CD4-positive, alpha-beta T cell (primary cell): ENCODE measurements at regions not wholly inside any gene's neighbourhood (a gene's known extent, or its start where the extent isn't known, plus 50 kb on each side); places are given as distances from the start of the nearest gene placed in this dataset.

Source experiments
- ATAC-seq: fragments of 200-7000 bp; cut with Tn5 transposase; one replicate; pipeline ENCODE4 v1.10.0; 2022; ENCODE audit warnings: mild to moderate bottlenecking; ENCODE audit not compliant: poor library complexity
- CTCF ChIA-PET: fragments of 350-600 bp; sonication (Branson Sonifier 250); formaldehyde crosslinking; loops from one replicate; lab custom pipeline; 2021; ENCODE audit warnings: antibody characterized with exemption, inconsistent platforms; lab: Charles Lee
- POLR2A ChIA-PET: fragments of 350-600 bp; sonication (Branson Sonifier 250); formaldehyde crosslinking; loops from one replicate; lab custom pipeline; 2021; ENCODE audit warnings: antibody characterized with exemption, inconsistent platforms; lab: Charles Lee
- DNase-seq, 14 experiments: peaks; one replicate each; pipeline ENCODE4 v3.0.0-alpha.2; 2013 to 2020; ENCODE audit warnings: mixed read lengths in 2 of 14
- H3K27ac ChIP-seq, 2 donors: one replicate each; pipeline versions ENCODE4 v1.5.1 to v1.7.0; 2013; ENCODE audit warnings: low read length in 2 of 2, low read depth in 1 of 2, mild to moderate bottlenecking in 1 of 2
- H3K27me3 ChIP-seq, 2 experiments: 1 replicate in 1 of 2; 2 replicates in 1 of 2; pipeline versions ENCODE4 v1.6.1 to v1.7.0; 2013; ENCODE audit warnings: low read length in 2 of 2, control low read depth in 1 of 2, mild to moderate bottlenecking in 1 of 2, moderate library complexity in 1 of 2; ENCODE audit not compliant: insufficient read depth in 2 of 2, control insufficient read depth in 1 of 2
- H3K36me3 ChIP-seq: one replicate; pipeline ENCODE4 v1.6.1; 2013; ENCODE audit warnings: low read length, control low read depth; ENCODE audit not compliant: insufficient read depth
- H3K4me1 ChIP-seq: one replicate; pipeline ENCODE4 v1.6.1; 2013; ENCODE audit warnings: low read length, control low read depth; ENCODE audit not compliant: insufficient read depth
- H3K4me3 ChIP-seq: one replicate; pipeline ENCODE4 v1.5.1; 2013; ENCODE audit warnings: mild to moderate bottlenecking, low read length, moderate library complexity
- H3K9me3 ChIP-seq, 2 experiments: 1 replicate in 1 of 2; 2 replicates in 1 of 2; pipeline versions ENCODE4 v1.6.1 to v1.7.0; 2013; ENCODE audit warnings: low read length in 2 of 2, mild to moderate bottlenecking in 2 of 2, control low read depth in 1 of 2, moderate library complexity in 1 of 2; ENCODE audit not compliant: control insufficient read depth in 1 of 2, insufficient read depth in 1 of 2
- H3K27ac Mint-ChIP-seq: one replicate; pipeline ENCODE4 v1.8.0; 2020; ENCODE audit warnings: mixed read lengths
- H3K27me3 Mint-ChIP-seq: one replicate; pipeline ENCODE4 v1.8.0; 2021; ENCODE audit warnings: mixed read lengths
- H3K36me3 Mint-ChIP-seq: one replicate; pipeline ENCODE4 v1.8.0; 2021; ENCODE audit warnings: low read depth, mixed read lengths
- H3K4me1 Mint-ChIP-seq: one replicate; pipeline ENCODE4 v1.8.0; 2021; ENCODE audit warnings: low read depth, mixed read lengths
- H3K4me3 Mint-ChIP-seq: one replicate; pipeline ENCODE4 v1.8.0; 2020; ENCODE audit warnings: mild to moderate bottlenecking, mixed read lengths
- H3K9me3 Mint-ChIP-seq: one replicate; pipeline ENCODE4 v1.8.0; 2020; ENCODE audit warnings: mixed read lengths
- intact Hi-C, 2 experiments: fragments of 100-400 bp; cut with DNase I in 1 of 2; cut with micrococcal nuclease in 1 of 2; formaldehyde crosslinking; loops; one replicate each; pipeline versions ENCODE4 v1.15.1 to v1.9.0; 2023 to 2025; cut with DNase I, micrococcal nuclease
- TF ChIP-seq, protein P1 (sequence below): fragments of 200-600 bp; IDR thresholded peaks from one replicate; pipeline ENCODE4 v1.8.0; 2022; ENCODE audit warnings: antibody characterized with exemption, mild to moderate bottlenecking

DNA sequence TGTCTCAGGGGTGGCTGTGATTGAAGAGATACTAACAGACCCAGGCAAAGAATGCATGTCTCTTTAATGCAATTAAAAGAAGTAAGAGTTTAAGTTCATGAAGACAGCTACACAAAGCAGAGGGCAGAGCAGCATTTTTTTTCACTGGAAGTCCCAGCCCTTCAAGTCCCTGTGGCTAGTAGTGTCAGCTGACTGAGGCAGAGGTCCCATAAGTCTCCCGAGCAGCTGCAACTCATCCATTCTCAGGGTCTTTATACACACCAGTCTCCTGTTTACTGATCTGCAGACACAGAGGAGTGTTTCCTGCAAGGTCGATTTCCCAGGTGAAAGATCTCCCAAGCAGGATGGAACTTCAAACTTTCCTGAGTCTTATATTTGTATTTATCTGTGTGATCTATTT, 169.4 kb upstream of the GLRA1 start:
- TF ChIP-seq, protein P1, sequence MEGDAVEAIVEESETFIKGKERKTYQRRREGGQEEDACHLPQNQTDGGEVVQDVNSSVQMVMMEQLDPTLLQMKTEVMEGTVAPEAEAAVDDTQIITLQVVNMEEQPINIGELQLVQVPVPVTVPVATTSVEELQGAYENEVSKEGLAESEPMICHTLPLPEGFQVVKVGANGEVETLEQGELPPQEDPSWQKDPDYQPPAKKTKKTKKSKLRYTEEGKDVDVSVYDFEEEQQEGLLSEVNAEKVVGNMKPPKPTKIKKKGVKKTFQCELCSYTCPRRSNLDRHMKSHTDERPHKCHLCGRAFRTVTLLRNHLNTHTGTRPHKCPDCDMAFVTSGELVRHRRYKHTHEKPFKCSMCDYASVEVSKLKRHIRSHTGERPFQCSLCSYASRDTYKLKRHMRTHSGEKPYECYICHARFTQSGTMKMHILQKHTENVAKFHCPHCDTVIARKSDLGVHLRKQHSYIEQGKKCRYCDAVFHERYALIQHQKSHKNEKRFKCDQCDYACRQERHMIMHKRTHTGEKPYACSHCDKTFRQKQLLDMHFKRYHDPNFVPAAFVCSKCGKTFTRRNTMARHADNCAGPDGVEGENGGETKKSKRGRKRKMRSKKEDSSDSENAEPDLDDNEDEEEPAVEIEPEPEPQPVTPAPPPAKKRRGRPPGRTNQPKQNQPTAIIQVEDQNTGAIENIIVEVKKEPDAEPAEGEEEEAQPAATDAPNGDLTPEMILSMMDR: no peak
- CTCF ChIA-PET: no interaction called here
- H3K27me3 Mint-ChIP-seq: no peaks in the 10 kb centered on the region
- ATAC-seq (no peak), DNase-seq (no peak)
- H3K27ac ChIP-seq: no peak overlapping the region
- no peak overlapping the region for H3K4me3 Mint-ChIP-seq
- H3K4me1 ChIP-seq: peaks cover 3% of the 10 kb centered on the region
- H3K36me3 ChIP-seq: no peaks in the 10 kb centered on the region
- intact Hi-C loops: no loop called here
- no peak overlapping the region for H3K27ac Mint-ChIP-seq
- H3K27me3 ChIP-seq: no peaks in the 10 kb centered on the region
- no peaks in the 10 kb centered on the region for H3K9me3 ChIP-seq
- no peak overlapping the region for H3K4me3 ChIP-seq
- H3K4me1 Mint-ChIP-seq: peaks cover 7% of the 10 kb centered on the region
- POLR2A ChIA-PET: no interaction called here
- H3K9me3 Mint-ChIP-seq: no peaks in the 10 kb centered on the region
- no peaks in the 10 kb centered on the region for H3K36me3 Mint-ChIP-seq

DNA sequence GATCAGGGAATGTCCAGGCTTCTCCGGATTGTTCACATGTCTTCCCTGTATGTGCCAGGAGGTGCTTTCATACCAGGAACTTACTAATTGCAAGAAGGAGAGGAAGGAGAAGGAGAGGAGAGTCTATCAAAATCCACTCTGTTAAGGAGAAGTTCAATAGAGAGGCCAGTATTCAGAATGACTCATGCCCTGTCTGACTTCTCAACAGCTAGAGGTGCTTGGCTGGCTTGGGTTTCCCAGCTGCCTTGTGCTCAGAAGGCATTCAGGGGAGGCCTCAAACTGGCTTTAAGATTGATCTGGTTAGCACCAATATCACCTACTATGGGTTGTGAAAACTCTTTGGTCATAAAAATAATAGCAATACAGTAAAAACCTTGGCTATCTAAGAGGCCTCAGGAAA, 167.9 kb upstream of the GLRA1 start:
- Mint-ChIP-seq H3K9me3 (no peaks in the 10 kb centered on the region), H3K4me3 (no peak overlapping the region), H3K27ac (no peak overlapping the region), H3K27me3 (no peaks in the 10 kb centered on the region), H3K36me3 (no peaks in the 10 kb centered on the region), H3K4me1 (peaks cover 7% of the 10 kb centered on the region)
- intact Hi-C loops: no loop called here
- CTCF ChIA-PET: no interaction called here
- TF ChIP-seq, protein P1: no peak
- peaks cover 3% of the 10 kb centered on the region for H3K4me1 ChIP-seq
- no peaks in the 10 kb centered on the region for H3K9me3 ChIP-seq
- no peak overlapping the region for H3K4me3 ChIP-seq
- no peaks in the 10 kb centered on the region for H3K36me3 ChIP-seq
- no peak for DNase-seq
- ATAC-seq: no peak
- H3K27me3 ChIP-seq: no peaks in the 10 kb centered on the region
- no peak overlapping the region for H3K27ac ChIP-seq
- POLR2A ChIA-PET: no interaction called here

DNA sequence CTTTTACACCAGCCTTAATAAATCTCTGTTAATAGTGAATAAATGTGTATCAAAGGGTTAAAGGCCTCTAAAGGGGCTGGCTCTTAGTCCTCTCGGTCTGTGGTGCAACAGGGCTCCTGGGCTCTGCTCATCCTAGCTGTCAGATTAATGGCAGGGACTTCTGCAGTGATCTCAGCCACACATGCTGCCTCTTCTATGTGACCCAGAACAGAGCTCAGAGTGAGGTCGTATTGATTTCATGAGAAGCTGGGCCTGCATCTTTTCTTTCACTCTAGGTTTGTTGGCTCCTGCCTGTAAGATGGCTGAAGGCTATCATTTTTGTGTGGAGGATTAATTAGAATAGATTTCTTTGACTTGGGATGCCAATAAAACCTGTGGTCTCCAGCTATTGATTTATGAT, 165.0 kb upstream of the GLRA1 start:
- Mint-ChIP-seq H3K27ac (no peak overlapping the region), H3K4me3 (no peak overlapping the region), H3K27me3 (no peaks in the 10 kb centered on the region), H3K36me3 (no peaks in the 10 kb centered on the region), H3K9me3 (no peaks in the 10 kb centered on the region), H3K4me1 (no peaks in the 10 kb centered on the region)
- ATAC-seq: no peak
- H3K27me3 ChIP-seq: no peaks in the 10 kb centered on the region
- H3K27ac ChIP-seq: no peak overlapping the region
- intact Hi-C loops: no loop called here
- no peaks in the 10 kb centered on the region for H3K9me3 ChIP-seq
- no peaks in the 10 kb centered on the region for H3K36me3 ChIP-seq
- ChIA-PET POLR2A (interaction anchor here (1.0 kb wide), 1 partner anchor 63 kb away, joined by 3 read pairs; no protein-coding TSS in a partner anchor), CTCF (no interaction called here)
- peaks cover 3% of the 10 kb centered on the region for H3K4me1 ChIP-seq
- TF ChIP-seq, protein P1: no peak
- DNase-seq: no peak
- H3K4me3 ChIP-seq: no peak overlapping the region
